SHP77 treated with DMSO at 0.1 percent for 48 hours (cell line): ENCODE measurements at regions not wholly inside any gene's neighbourhood (a gene's known extent, or its start where the extent isn't known, plus 50 kb on each side); places are given as distances from the start of the nearest gene placed in this dataset.

ENCODE experiments used
- DNase-seq: peaks from one replicate; lab custom pipeline; 2025; lab: John Stamatoyannopoulos, UW

DNA sequence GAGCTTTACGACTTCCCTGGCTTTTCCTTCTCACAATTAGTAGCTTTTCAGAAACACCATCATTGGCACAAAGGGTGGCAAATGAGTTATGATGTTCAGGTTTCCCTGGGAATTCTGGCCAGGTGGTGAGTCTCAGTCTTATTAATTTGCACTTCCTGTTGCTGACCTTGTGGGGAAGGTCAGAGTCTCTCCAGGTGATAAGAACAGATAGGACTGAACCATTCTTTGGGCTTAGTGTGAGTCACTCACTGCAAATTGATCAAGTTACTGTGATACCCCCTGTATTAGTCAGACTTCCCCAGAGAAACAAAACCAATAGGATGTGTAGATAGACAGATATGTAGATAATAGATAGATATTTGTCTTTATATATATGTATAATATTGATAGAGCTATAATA lies 53.8 kb upstream of the RANBP3L start:
- no peak for DNase-seq

DNA sequence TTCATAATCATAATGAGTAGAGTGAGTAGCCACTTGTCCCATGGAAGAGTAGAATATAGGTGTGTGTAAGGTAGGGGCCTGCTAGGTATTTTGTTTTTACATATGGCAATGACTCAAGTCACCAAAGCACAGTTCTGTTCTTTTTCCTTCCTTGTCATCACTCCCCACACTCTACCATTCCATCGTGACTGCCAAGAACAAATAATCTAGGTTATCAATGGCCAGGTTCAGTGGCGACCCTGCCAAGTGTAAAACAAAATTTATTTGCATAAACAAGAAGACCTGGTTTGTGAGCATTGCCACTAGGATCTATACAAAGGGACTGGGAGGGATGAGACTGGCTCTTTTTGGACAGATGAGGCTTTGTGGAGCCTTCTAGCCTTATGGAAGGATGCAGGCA lies 55.2 kb upstream of the RANBP3L start:
- DNase-seq, result no peak

DNA sequence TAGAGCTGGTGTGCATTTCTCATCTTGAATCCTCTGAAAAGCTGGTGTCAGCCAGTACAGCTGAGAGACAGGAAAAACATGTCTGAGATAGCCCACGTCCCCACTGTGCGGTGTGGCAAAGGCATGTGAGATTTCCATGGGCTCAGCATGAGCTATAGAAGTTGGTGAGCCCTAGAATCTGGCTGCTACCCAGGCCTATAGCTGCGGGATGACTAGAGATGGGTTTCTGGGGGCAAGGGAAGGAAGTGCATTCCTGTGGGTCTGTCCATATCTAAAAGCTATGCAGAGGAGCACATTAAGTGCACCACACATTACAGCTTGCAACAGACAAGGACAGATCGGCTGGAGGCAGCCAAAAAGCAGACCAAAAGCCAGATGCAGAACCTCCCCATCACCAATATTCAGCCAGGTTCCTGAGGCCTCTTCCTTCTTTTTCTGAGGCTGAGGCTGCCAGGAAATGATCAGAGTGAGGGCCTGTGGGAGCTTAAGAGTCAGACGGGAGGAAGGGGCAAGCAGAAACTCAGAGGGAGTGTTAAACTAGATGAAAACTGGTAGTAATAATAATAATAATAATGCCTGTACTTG lies 55.8 kb upstream of the RANBP3L start:
- DNase-seq, result no peak

DNA sequence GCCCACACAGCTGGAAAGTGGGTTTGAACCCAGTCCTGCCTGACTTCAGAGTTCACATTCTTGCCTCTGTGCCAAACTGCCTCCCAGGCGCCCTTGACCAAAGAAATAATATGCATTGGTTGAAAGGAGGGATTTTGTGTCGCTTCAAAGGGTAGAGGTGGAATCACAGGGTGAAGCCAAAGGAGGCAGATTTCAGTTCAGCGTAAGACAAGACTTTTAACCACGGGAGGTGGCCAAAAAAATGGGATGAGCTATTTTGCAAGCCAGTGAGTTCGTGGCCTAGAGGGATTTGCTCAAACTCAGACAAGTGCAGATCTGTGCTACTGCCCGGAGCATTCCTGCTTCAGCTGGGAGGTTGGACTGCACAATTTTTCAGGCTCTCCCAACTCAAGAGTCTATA lies 57.6 kb upstream of the RANBP3L start:
- no peak for DNase-seq

DNA sequence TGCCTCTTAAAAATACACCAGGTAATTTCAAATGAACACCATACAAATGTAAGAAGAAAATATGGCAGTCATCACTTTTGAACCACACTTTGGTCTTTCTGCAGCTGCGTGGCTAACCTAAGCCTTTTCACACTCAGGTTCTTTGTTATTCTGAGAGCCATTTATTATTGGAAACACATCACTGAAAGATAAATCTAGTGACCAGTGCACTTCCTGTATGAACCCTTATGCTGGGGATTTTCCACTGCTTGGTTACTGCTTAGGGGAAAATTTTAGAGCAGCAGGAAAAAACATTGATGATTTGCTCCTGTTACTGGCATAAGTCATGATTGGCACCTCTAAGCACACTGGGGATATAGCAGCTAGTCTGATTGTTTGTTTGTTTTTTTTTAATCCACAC lies 58.6 kb upstream of the RANBP3L start:
- DNase-seq, result peak; percentile 25

DNA sequence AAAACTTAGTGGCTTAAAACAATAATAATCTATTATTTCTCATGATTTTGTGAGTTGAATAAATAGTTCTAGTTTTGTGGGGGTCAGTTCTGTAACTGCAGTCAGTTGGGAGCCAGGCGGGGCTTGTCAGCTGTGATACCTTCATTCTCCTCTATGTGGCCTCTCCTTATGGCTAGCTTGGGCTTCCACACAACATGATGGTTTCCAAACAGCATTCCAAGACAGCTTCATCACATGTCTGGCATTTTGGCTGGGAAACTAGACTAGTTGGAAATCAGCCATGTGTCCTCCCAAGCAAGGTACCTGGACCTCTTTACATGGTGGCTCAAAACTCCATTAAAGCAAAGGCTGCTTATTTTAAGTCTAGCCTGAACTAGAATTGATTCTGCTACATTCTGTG lies 61.4 kb upstream of the RANBP3L start:
- DNase-seq, result no peak

DNA sequence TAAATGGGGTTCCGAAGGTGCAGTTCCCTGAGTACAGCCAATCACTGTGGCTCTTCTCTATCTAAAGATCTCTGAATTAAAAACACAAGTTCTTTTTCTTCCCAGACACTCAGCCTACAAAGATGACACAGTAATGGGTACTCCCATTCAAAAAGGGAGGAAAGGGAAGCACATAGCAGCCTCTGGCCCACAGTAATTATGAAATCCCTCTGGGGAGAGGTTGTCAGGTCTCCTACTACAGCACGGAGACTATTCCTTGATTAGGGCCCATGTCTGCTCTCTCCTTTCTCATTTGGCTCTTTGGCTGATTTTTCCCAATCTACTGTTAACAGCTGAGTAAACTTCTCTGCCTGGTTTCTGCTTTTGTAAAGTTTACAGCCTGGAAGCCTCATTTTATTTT lies 62.0 kb upstream of the RANBP3L start:
- no peak for DNase-seq

DNA sequence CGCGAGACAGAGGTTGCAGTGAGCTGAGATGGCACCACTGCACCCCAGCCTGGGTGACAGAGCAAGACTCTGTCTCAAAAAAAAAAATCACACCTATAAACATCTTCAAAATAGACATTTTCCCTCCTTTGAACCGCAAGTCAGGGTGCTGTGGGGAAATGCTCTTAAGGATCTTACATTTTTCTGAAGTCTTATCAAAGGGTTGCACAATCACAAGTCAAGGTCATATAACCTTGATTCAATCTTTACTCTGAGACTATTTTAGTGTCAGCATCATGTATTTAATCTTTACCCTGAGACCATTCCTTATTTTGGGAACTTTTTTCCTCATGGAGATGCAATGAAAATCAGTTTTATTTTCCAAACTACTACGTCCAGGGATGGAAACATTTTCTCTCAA lies 62.8 kb upstream of the RANBP3L start:
- no peak for DNase-seq

DNA sequence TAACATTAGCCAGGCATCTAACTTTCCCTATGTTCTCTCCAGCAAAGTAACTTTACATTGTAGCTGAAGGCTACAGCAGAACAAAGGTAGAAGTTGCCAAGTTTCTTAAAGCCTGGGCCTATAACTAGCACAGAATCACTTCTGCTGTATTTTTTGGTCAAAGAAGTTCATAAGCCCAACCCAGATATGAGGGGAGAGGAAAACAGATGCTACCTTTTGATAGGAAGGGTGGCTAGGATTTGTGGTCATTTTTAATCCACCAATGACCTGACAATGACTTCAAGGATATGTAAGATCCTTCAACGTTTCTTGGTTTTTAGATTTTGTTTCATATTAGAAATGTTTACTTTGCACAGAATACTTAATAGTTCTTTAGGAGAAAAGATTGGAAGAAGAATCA lies 64.2 kb upstream of the RANBP3L start:
- no peak for DNase-seq

DNA sequence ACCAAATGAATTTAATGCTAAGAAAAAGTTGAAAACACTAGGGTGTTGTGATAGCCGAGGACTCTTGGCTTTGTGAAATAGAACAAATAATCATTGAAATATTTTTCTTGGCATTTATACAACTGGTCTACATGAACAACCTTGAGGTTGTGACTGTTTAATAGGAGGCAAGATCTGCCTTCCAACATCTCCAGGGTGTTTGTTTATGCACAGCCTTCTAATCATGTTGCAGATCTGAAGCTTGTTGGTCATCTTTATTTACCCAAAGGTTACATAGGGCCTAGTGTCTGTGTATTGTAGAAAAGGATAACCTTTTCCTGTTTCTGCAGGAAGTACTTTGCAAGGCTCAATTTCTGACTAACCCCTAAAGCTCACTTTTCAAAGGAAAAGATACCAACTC lies 65.2 kb upstream of the RANBP3L start:
- DNase-seq, result no peak

DNA sequence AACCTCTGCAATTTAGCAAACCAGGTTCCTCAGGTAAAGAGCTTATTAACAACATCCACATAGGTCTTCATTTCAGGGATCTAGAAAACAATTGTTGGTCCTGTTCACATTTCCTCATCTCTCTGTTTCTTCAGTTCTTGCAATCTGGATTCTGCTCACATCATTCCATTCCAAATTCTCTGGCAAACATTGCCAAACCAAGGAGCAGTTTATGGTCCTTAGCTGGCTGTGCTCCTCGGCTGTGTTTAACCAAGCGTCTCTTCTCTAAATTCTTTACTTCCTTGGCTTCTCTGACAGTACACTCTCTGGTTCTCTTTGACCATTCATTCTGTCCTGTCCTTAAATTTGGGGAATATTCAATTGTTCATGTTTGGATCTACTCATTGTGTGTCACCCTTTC lies 65.8 kb upstream of the RANBP3L start:
- DNase-seq, result no peak

DNA sequence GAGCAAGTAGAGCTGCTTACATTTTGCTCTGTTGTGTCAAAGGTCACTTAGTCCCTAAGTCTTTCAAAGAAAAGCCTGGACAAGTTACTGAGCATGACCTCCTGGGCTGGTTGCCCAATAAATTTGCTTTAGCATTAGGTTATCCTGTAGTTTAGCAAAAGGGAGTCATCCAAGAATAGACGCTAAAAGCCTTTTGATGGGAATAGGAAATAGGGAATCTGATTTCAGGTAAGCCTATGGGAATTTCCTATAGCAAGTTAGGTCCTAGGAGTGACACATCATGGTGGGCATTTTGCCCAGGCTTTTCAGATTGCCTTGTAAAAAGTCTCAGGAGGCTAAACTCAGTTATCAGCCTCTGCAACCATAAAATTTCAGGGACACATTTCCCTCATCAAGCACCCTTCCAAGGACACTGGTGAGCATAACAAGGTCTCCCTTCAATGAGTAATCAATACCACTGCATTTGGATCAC lies 67.6 kb upstream of the RANBP3L start:
- no peak for DNase-seq

DNA sequence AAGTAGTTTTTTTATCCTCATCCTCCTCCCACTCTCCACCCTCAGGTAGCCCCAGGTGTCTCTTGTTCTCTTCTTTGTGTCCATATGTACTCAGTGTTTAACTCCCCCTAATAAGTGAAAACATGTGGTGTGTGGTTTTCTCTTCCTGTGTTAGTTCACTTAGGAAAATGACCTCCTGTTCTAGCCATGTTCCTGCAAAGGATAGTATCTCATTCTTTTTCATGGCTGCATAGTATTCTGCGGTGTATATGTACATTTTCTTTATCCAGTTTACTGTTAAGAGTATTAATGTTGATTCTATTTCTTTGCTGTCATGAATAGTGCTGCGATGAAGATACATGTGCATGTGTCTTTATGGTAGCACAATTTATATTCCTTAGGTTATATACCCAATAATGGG lies 68.4 kb upstream of the RANBP3L start:
- no peak for DNase-seq

DNA sequence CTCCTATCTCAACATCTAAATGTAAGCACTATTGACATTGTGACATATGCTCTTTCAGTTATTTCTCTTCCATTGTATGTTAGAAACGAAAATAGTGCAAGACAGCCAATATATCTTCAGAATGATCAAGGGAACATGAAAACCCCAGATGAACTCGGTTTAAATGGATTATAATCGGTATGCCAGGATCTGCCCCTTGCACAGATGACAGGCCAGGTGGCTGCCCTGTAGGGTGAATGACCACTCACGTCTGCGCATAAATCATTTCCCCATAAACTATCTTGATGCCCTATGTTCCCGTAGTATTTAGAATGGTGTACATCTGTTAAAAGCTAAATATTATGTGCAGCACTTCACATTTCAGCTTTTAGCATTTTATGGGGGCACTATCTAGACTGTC lies 69.7 kb upstream of the RANBP3L start:
- no peak for DNase-seq

DNA sequence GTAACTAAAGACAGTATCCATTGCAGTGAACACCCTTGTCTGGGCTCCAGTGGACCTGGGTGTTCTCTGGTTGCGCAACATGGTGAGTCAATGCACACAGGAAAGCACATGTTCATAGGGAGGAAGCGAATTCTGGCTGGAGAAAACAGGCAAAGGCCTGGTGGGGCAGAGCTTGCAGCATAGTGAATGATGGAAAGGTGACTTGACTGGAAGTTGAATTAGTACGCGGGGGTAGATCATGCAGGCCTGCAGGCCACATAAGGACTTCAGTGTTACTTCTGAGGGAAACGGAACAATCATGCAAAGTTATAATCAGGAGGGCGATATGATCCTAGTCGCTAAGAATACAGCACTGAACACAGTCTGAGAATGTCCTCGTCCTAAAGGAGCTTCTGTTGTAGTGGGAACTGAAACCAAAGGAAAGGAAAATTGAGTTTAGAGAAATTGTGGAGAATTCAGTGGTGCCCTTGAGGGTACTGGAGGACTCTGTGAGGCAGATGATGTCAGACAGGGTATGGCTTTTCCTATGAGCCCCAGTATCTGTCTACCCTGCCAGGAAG lies 71.9 kb upstream of the RANBP3L start:
- DNase-seq, result no peak

DNA sequence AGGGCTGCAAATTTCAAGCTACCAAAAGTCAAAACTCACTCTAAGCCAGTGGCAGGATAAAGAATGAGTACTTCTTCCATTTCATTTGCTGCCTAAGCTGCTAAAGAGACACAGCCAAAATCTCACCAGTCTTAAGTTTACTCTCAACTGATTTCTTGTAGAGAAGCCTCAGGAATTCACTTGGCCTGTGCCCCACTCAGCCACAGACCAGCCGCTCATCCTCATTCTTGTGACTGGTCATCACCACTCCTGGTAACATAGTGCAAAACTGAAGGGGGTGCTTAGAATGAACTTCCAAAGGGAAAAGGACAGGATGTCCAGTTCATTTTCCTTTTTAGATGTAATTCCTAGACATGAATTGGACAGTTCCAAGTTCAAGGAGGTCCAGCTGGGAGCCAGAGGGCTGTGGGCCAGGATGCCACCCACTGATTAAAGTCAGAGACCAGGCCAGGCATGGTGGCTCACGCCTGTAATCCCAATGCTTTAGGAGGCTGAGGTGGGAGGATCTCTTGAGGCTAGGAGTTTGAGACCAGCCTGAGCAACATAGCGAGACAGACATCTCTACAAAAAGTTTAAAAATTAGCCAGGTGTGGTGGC lies 72.7 kb upstream of the RANBP3L start:
- no peak for DNase-seq

DNA sequence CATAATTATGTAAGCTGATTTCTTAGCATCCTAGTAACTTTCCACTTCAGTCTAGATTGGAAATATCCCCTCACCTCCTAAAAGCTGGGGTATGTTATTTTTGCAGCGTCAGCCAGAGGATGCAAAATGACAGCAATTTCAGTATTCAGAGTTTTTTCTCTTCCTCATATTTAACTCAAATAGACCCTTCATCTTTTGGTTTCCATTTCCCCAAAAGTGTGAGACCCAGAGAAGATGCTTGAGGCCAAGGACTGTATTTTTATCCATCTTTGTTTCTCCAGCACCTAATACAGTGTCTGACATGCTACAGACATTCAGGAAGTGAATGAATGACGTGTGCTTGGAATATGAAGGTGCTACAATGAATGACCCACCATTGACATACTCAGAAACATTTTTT lies 75.5 kb upstream of the RANBP3L start:
- DNase-seq, result no peak

DNA sequence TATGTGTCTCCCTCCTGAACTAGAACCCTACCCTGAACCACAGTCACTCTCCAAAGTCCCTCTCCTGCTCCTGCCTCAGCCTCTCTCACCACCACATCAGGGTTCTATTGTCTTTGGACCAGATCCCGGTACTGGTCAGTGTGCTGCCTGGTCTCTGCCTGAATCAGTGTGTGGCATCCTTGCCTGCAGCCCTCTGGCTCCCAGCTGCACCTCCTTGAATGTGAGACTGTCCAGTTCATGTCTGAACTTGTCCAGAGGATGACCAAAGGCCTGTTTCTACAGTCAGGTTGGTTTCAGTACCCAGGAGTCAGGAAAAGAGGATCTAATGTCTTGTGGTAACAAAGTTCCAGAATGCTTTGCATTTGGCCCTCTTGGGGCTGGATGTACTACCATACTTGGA lies 76.8 kb upstream of the RANBP3L start:
- no peak for DNase-seq

DNA sequence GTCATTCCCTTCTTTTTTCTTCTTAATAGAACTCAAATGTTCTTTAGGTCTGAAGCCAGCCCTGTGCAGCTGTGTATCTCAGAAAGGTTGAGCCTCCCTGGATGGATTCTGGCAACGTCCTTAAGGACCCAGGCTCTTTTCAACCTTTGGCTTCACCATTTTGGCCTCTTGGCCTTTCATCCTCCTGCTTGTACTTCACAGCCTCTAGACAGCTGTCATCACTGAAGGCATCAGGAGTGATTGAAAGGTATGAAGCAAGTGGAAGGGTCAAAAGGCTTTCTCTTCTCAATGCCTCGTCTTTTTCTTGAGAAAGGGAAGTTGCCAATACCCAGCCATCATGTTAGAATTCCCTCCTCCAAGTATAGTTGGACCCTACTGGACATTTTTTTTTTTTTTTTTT lies 81.2 kb upstream of the RANBP3L start:
- no peak for DNase-seq

DNA sequence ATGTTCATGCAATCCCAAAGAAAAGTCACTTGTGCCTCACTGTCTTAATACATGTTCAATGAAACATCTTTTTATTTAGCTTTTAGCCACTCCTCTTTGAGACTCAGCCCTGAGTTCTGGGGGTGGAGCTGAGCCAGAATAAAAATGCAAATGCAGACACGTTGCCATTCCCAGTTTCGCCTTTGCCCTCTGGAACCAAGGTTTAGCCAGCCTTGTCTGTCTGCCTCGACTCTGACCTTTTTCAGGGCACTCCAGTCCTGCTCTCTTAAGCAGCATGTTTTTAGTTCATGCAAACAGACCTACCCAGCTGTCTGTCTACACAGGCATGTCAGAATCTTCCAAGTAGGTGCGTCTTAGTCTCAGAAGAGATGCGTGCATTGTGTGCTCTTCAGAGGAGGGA lies 82.2 kb upstream of the RANBP3L start:
- DNase-seq, result no peak

DNA sequence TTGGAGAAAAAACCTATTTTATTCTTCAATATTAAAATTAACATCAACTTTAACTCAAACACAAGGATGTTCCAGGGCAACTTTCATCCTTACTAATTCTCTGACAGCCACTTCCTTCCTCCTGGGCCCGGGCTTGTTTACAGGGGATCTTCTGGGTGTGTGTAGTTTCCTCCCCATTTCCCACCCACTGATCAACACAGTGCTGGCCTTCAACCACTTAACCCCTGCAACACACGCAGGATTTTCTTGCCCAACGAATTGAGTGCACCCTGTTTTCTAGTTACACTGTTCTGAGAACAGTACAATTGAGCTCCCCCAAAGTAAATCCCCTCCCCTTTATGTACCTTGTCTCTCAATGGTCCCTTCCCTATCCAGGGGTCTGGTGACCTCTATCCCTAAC lies 83.1 kb upstream of the RANBP3L start:
- DNase-seq, result no peak

DNA sequence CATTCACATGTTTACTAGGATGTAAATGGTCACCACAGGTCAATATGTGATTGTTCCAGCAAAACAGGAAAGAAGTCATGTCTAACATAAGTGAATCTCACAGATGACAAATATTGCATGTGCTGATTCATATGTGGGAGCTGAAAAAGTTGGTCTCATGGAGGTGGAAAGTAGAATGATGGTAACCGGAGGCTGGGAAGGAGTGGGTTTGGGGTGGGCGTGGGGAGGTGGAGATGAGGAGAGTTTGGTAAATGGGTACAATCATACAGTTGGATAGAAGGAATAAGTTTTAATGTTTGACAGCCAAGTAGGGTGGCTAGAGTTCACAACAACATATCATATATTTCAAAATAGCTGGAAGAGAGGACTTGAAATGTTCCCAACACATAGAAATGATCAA lies 83.8 kb upstream of the RANBP3L start:
- DNase-seq, result no peak

DNA sequence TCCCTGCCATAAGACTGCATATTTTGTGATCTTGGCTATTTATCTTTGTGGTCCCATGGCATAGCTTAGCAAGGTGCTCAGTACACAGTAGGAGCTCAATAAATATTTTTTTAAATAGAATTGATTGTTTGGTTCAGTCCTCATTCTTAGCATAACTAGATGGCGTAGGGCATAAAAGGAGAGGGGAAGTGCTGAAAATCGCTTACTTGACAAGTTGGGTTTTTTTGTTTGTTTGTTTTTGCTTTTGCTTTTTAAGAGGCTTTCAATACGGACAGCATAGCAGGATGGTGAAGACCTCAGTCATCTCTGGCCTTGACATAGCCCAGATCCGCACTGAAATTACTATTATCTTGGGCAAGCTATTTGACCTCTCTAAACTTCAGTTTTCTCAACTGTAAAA lies 86.6 kb upstream of the RANBP3L start:
- no peak for DNase-seq

DNA sequence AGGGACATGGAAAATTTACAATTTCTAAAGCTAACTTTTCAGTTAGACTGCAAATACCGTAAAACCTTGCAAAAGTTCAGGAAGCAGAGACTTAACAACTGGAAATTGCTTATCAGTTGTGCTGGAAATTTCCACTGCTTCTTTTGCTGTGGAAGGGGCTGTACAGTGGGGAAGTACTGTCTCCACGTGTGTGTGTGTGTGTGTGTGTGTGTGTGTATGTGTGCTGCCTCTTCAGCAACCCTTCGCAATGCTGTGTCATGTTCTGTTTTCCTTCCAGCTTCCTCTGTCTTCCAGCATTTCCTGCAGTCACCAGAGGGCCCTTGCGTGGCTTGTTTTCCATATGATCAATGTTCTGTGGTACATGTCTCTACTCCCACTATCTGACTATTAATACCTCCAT lies 87.5 kb upstream of the RANBP3L start:
- no peak for DNase-seq
